GM12864 (cell line): ENCODE measurements at regions not wholly inside any gene's neighbourhood (a gene's known extent, or its start where the extent isn't known, plus 50 kb on each side); places are given as distances from the start of the nearest gene placed in this dataset.

Experiments
- DNase-seq: peaks from one replicate; pipeline ENCODE4 v3.0.0-alpha.2; 2011; ENCODE audit warnings: low read depth
- H3K4me3 ChIP-seq: 2 replicates; pipeline ENCODE4 v1.5.1; 2011; ENCODE audit warnings: mild to moderate bottlenecking, low read depth, low read length, control low read depth
- CTCF ChIP-seq: IDR thresholded peaks from 2 replicates; pipeline ENCODE4 v1.5.1; 2011; ENCODE audit warnings: low read depth, mild to moderate bottlenecking, moderate library complexity, low read length, control low read depth, inconsistent platforms; ENCODE audit errors: missing control alignments

- H3K4me3 ChIP-seq, result no peak overlapping the region
- TF ChIP-seq CTCF, result no peak
These were observed 128.4 kb upstream of the PHF14 start for GRCh38 chr7:10845225-10845624.

GRCh38 chr7:10855583-10855982, 118.1 kb upstream of the PHF14 start:
- no peak overlapping the region for H3K4me3 ChIP-seq
- DNase-seq, result no peak
- no peak for TF ChIP-seq CTCF

More at GRCh38 chr7:10845225-10845624, 128.4 kb upstream of the PHF14 start:
- DNase-seq, result no peak

- TF ChIP-seq CTCF, result no peak
- H3K4me3 ChIP-seq, result no peak overlapping the region
- DNase-seq, result no peak
These were observed 113.2 kb upstream of the PHF14 start for GRCh38 chr7:10860516-10860915.

- no peak for DNase-seq
- no peak for TF ChIP-seq CTCF
- no peak overlapping the region for H3K4me3 ChIP-seq
These were observed 110.2 kb upstream of the PHF14 start for GRCh38 chr7:10863476-10863875.

GRCh38 chr7:10874666-10875065, 99.0 kb upstream of the PHF14 start:
- no peak overlapping the region for H3K4me3 ChIP-seq
- no peak for TF ChIP-seq CTCF
- no peak for DNase-seq

GRCh38 chr7:10875080-10875479, 98.6 kb upstream of the PHF14 start:
- no peak for TF ChIP-seq CTCF
- H3K4me3 ChIP-seq, result no peak overlapping the region
- no peak for DNase-seq

GRCh38 chr7:10888861-10889260, 84.8 kb upstream of the PHF14 start:
- no peak overlapping the region for H3K4me3 ChIP-seq
- no peak for TF ChIP-seq CTCF

More at GRCh38 chr7:10888861-10889260, 84.8 kb upstream of the PHF14 start:
- DNase-seq, result no peak
